ENCODE measurements at regions not wholly inside any gene's neighbourhood (a gene's known extent, or its start where the extent isn't known, plus 50 kb on each side); places are given as distances from the start of the nearest gene placed in this dataset.

DNA sequence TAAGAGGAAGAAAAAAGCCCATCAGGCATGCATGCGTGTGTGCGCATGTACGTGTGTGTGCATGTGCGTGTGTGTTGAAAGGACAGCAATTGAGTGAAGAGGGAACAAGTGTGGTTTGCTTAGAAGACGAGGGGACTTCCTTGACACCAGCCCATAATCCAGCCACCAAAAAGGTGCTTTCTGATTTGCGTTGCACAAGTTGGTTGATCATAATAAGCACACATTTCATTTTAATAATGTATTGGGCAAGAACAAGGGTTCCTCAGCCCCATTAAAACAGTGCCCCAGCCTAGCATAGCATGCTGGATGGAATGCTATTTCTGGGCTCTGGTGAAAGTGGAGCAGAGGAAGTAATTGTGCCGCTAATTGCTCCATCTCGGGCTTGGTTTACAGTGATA is 493.2 kb downstream of the MIAT start:
- FAIRE-seq (no peak), DNase-seq (ENCODE audit: low spot score in 2 of 2) (no peak)

DNA sequence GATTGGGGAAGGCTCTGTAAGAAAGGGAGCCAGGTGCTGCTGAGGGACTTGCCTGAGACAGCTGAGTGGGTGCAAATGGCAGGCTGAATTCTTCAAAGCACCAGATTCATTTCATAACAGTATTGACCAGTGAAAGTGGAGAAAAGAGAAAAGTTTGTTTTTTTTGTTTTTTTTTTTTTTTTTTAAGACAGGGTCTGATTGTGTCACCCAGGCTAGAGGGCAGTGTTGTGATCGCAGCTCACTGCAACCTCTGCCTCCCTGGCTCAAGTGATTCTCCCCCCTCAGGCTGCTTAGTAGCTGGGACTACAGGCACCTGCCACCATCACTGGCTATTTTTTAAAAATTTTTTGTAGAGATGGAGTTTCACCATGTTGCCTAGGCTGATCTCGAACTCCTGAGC is 494.0 kb downstream of the MIAT start:
- DNase-seq (ENCODE audit: low spot score in 2 of 2) (no peak), FAIRE-seq (no peak)

DNA sequence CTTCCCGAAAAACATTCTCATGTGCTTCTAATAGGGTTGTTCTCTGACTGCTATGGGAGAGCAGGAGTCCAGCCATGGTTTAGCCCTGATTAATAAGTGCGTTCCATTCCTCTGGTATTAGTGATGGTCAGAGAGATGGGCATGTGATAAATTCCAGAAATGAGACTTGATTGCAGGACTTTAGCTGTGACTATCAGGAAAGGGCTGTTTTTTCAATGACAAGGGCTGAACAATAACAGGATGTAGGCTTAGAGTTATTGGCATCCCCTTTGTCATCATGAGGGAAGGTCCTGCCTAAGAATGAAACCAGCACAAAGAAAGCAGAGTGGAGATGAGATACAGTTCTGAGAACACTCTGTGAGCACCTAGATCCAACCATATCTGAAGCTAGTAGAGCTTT is 494.6 kb downstream of the MIAT start:
- DNase-seq (ENCODE audit: low spot score in 2 of 2) (no peak), FAIRE-seq (no peak)

DNA sequence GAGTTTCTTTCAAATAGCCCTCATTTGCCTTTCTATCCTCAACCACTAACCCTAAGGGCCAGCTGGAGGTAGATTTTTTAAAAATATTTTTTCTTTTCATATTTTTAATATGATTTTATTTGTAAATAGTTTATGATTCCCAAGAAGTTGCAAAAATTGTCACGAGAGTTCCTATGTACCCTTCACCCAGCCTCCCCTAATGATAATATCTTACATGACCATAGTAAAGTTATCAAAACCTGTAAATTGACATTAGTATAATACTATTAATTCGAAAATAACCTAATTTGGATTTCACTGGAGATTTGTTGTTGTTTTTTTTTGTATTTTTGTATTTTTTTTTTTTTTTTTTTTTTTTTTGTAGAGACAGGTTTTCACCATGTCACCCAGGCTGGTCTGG is 495.5 kb downstream of the MIAT start:
- DNase-seq (ENCODE audit: low spot score in 2 of 2) (no peak), FAIRE-seq (no peak)

DNA sequence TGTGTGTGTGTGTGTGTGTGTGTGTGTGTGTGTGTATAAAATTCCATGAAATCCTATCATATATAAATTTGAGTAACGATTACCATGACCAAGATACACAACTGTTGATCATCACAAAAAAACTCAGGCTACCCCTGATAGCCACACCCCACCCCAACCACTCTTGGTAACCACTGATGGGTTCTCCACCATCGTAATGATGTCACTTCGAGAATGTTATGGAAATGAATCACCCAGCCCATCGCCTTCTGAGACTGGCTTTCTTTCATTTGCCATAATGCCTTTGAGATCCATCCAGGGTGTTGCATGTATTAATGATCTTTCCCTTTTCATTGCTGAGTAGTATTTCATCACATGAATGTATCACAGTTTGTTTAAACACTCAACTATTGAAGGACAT is 496.0 kb downstream of the MIAT start:
- DNase-seq (ENCODE audit: low spot score in 2 of 2) = no peak
- FAIRE-seq = no peak

DNA sequence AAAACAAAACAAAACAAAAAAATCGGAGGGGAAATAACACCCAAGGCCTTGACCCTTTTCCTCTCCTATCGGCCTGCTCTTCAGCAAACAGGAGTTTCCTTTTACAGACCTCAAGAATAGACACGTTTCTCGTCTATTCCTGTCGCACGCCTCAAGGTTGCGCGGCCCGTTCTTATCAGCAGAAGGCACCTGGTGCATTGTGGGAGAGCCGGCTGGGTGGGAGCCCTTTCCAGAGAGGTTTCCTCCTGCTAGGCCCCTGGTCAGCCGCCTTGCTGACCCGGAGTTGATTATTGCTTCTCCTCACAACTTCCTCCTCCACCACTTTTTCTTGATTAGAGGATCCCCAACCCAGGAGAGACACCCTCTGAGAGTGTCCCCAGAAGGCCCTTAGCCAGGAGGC is 497.3 kb downstream of the MIAT start:
- DNase-seq (ENCODE audit: low spot score in 2 of 2) (no peak), FAIRE-seq (no peak)

DNA sequence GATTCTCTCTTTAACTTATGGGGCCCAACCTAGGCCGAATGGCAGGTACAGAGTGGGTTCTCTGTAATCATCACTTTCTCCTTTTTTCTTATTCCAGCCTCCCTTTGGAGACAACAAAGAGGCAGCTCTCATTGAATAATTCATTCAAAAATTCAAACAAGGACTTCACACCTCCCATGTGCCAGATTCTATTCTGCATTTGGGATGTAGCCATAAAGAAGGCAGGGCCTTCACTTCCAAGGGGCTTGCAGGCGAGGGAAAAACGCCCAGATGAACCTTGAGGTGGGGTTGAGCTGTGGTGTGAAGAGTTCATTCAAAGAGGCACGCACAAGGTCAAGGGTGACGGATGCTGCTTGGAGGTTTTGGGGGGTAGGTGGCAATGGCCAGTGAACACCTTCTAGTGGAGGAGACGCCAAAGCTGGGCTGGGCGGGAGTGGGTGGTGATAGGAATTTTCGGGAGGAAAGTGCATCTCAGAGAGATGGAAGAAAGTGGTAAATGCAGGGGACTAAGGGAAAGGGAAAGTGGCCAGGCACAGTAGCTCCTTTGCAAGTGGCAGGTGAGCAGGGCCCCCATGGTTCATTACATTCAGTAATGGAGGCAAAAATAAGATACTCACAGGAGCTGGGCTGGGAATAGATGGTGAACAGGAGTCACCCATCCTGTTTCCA is 499.6 kb downstream of the MIAT start:
- FAIRE-seq (no peak), DNase-seq (ENCODE audit: low spot score in 2 of 2) (no peak)

DNA sequence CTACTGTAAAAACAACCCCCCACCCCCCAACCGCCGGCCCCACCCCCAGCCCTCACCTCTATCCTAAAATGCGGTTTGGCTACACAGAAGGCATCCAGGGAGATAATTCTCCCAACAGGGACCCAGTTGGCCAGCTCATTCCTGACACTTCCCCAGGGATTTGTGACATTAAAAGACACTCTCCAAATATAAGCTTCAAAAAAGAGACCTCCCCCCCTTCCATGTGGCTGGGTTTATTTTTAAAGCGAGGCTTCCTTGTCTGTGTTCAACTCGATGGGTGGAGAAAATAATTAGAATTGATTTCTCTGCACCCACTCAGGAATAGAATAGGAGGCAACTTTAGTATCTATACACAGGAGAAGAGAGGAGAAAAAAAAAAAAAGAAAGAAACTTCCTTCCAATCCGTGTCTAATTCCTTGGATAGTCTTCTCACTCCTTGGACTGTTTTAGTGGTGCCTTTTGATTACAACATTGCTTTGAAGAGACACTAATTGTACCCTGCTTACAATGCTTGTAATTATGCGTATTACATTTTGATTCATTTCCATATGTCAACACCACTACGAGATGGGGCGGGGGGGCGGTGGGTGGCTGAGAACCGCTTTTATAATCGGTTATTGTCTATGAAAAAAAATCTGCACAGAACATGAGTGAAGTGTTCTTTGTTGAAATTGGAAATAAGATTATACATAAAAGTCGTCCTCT is 500.4 kb downstream of the MIAT start:
- DNase-seq (ENCODE audit: low spot score in 2 of 2) (no peak), FAIRE-seq (no peak)

DNA sequence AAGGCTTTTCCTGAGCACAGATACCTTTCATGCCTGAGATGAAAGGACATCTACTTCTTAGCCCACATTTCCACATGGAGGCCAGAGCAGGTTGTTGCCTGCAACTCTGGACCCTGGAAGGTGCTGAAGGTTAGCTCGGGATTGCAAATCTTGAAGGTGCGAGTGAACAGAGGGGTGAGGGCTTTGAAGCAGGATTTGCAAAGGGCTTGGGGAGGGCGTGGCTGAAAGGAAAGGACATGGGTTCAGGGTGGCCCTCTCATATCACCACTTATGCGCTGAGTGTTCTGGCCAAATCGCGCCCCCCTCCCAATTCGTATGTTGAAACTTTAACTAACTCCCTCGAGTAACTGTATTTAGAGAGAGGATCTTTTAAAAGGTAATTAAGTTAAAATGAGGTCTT is 501.6 kb downstream of the MIAT start:
- no peak for FAIRE-seq
- no peak for DNase-seq (ENCODE audit: low spot score in 2 of 2)

DNA sequence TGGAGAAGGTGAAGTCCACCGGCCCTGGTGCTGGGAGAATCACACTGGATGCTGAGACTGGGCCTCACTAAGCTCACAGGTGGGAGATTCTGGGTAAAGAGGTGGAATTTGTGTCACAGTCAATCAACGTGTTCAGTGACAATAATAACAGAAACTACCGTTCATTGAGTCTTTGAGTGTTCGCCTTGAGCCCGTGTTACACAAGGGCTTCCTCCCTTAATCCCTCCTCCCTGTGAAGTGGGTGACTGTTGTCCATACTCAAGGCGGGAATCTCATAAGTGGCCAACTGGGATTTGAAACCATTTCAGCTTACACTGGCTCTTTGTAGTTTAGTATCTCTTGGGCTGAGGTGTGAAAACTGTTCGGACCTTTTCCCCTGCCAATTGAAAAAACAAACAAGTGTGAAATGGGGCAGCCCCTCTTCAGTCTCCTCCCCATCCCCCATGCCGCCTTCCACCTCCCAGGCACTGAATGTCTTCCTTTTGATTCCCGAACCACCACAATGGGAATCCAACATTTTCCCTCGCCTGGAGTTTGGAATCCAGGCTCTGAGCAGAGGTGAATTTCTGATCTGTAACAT is 502.4 kb downstream of the MIAT start:
- FAIRE-seq = no peak
- no peak for DNase-seq (ENCODE audit: low spot score in 2 of 2)

DNA sequence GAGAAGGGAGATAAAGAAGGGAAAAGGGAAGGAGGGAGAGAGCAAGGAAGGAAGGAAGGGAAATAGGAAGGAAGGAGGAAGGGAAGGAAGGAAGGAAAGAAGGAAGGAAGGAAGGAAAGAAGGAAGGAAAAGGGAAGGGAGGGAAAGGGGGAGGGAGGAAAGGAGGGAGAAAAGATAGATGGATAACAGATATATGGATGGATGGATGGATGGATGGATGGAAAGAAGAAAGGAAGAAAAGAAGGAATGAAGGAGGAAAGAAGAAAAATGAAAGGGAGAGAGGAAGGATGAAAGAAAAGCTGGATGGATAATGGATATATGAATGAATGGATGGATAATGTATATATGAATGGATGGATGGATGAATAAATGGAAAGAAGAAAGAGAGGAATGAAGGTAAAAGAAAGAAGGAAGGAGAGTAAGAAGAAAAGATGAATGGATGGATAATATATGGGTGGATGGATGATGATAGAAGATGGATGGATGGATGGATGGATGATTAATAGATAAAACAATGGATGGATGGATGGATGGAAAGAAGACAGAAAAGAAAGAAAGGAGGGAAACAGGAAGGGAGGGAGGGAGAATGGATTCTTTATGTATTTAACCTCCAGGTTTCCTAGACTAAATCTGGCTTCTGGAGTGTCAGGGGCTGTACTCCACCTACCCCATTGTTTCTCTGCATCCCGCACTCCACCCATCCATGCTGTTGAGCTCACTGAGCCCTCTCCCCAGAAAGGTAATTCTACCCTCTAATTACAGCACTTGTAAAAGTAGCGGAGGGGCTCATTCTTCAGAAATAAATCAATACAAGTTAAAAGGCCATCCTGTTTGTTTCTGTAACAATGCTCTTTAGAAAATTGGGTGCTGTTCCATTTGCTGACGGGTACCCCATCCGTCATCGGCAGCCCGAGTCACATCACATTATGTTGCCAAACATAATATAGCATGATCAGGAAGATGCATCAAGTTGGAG is 506.1 kb downstream of the MIAT start:
- DNase-seq (ENCODE audit: low spot score in 2 of 2) (no peak), FAIRE-seq (no peak)

DNA sequence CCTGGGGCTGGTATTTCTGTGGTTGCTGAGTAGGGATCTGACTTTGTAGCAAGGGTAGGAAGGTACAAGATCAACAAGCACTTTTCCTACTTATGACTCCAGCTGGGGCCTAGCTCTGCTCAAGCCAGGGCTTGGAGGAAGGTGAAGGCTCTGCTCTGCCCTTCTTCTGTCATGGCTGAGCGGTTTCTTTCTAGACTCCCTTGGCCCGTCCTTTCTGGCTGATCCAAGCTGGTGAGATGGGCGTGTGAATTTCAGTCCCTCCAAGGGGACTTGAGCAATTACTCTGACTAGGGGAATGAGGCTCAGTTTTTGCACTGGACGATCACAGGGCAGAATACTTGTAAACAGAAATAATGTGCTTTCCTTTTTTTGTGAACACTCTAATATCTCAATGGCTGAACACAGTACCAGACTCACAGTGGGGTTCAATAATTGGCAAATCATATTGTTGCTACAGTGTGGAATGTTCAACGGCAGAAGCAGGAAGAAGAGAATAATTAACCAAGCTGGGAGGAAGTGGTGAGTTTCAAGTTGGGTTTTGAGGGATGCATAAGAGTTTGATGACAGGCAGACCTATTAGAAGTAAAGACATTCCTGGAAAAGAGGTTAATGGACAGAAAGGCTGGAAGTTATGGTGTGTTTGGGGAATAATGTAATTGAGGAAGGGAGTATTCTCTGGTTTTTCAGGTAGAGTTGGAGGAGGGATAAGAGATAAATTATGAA is 507.6 kb downstream of the MIAT start:
- DNase-seq (ENCODE audit: low spot score in 2 of 2) = no peak
- no peak for FAIRE-seq

DNA sequence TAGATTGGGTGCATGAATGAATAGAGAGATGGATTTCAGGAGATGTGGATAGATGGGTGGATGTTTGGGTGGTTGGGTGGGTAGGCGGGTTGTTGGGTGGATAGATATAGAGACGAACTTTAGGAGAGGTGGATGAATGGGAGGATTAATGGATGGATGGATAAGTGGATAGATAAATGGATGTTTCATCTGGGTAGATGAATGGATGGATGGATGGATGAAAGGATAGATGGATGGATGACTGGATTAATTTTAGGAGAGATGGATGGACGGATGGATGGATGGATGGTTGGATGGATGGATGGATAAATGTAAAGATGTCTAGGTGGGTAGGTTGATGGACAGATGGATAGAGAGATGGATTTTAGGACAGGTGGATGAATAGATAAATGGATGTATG is 511.3 kb downstream of the MIAT start:
- DNase-seq (ENCODE audit: low spot score in 2 of 2) (no peak), FAIRE-seq (no peak)

DNA sequence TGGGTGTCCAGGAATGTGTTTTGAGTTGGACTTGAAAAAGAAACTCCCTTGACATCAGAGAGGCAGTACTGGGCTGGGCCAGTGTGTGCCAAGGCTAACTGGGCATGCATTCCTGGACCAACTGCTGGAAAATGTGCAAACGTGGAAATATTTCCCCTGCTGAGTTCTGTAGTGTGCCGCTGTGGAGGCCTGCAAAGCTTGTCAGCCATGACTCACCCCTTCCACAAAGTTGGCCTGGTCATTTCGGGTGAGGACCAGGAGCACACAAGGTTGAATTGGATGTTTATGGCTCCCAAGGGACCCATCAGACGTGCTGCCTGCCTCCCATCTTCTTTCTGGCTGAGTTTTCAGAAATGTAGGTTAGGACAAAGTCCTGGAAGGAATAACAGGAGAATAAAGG is 513.1 kb downstream of the MIAT start:
- FAIRE-seq (no peak), DNase-seq (ENCODE audit: low spot score in 2 of 2) (no peak)

DNA sequence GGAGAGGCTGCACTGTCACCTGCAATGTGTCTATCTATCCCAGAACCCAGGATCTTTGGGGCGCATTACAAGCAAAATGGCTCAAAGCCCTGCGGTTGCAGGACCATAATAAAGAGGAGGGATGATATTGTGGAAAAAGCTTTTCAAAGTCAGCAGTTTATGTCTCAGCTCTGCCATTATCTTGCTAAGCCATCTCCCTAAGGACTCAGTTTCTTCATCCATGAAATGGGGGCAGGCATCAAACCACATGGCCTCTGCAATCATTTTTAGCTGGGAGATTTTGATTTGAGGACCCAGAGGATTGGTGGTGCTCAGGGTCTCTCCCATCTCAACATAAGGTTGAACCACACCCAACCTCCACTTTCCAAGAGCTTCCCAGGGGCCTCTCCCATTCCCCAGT is 513.8 kb downstream of the MIAT start:
- no peak for FAIRE-seq

DNA sequence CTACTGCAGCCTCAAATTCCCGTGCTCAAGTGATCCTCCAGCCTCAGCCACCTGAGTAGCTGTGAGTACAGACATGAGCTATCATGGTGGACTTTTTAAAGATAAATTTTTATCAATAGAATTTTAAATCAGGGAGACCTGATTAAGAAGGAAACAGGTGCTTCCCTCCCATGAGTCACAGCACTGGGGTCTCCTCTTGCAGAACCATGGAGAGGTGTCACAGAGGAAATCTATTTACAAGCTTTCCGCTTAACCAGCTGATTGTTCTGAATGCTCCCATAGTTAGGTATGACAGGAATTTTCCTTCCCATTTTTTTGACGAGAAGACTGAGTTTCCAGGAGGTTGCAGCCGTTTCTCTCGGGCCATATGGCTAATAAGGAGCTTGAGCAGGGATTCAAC is 516.1 kb downstream of the MIAT start:
- DNase-seq (ENCODE audit: low spot score in 2 of 2) = no peak
- FAIRE-seq = no peak

More for the DNA sequence above, 513.8 kb downstream of the MIAT start:
- no peak for DNase-seq (ENCODE audit: low spot score in 2 of 2)

DNA sequence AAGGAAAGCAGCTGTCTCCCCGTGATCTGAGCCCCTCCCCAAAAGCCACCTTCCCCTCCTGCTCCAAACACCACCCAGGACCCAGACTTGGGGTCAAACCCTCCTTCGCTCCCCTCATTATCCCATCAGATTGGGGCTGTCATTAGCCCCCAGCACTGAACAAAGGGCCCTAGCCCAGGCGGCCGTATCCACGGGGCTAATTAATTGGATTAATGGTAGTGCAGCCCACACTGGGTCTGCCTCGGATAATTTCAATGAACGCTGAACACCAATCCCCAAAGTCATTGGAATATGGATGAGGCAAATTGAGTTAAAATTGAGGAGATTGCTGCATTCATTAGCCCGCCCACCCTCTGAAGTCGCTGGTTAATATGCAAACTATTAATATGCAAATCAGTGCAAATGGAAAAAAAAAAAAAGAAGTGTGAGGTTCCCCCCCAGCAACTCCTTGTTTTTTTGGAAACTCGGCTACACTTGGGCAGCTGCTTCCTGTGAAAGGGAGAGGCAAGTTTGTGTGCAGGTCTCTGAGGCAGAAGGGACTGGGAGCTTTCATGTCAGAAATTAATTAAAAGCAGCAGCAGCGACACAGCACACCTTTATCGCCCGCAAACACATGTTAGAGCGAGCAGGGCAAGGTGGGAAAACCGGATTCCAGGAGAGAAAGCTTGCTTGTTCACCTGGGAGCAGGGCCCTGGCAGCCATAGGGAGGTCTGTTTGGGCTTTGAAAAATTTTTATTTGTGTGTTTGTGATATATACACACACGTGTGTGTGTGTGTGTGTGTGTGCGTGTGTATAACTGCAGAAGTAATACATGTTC is 517.8 kb downstream of the MIAT start:
- no peak for DNase-seq (ENCODE audit: low spot score in 2 of 2)
- FAIRE-seq = no peak

DNA sequence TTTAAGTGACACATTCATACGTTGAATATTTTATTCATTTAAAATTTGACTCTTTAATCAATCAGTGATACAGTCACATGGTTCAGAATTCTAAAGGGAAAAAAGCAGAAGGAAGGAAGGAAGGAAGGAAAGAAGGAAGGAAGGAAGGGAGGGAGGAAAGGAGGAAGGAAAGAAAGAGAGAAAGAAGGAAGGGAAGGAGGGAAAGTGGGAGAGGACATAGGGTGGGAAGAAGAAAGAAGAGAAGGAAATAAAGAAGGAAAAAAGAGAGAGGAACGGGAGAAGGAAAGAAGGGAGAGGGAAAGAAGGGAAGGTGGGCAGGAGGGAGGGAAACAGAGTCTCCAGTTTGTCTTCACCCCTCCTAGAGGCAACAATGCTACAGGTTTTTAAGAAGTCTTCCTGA is 518.6 kb downstream of the MIAT start:
- DNase-seq (ENCODE audit: low spot score in 2 of 2) (no peak), FAIRE-seq (no peak)

DNA sequence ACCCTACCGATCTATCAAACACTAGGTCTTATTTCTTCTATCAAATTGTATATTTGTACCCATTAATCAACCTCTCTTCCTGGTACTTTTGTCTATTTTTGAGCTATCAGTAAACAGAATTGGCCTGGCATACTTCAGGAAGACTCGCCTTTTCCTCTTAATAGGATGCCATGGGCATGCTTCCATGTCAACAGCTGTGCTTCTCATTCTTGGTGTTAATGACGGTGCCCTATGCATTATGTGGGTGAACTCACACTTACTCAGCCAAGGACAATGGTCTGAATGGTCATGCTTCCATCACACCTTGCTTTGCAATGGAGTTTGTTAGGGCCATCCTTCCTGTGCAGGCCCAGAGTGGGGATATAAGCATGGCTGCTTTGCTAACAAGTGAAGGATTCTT is 521.8 kb downstream of the MIAT start:
- no peak for DNase-seq (ENCODE audit: low spot score in 2 of 2)
- no peak for FAIRE-seq

DNA sequence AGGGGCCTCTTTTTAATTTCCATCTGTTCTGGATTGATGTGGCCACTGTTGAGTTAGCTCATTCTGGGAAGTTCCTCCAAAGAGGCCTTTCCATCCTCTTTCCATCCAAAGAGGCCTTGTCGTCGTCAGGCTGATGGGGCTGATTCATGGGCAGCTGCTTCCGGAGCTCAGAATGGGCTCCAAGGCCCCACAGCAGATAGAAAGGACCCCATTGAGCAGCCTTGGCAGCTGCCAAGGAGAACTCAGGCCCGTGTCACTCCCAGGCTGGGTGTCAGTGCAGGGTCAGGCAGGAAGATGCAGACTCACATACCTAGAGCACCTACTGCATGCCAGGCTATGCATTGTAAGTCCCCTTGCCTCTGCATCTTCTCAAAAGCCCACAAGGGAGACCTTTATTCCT is 524.1 kb downstream of the MIAT start:
- DNase-seq (ENCODE audit: low spot score in 2 of 2) = no peak
- no peak for FAIRE-seq

Measured in frontal cortex (tissue), 3 donors.